ENCODE measurements at regions not wholly inside any gene's neighbourhood (a gene's known extent, or its start where the extent isn't known, plus 50 kb on each side); places are given as distances from the start of the nearest gene placed in this dataset.

DNA sequence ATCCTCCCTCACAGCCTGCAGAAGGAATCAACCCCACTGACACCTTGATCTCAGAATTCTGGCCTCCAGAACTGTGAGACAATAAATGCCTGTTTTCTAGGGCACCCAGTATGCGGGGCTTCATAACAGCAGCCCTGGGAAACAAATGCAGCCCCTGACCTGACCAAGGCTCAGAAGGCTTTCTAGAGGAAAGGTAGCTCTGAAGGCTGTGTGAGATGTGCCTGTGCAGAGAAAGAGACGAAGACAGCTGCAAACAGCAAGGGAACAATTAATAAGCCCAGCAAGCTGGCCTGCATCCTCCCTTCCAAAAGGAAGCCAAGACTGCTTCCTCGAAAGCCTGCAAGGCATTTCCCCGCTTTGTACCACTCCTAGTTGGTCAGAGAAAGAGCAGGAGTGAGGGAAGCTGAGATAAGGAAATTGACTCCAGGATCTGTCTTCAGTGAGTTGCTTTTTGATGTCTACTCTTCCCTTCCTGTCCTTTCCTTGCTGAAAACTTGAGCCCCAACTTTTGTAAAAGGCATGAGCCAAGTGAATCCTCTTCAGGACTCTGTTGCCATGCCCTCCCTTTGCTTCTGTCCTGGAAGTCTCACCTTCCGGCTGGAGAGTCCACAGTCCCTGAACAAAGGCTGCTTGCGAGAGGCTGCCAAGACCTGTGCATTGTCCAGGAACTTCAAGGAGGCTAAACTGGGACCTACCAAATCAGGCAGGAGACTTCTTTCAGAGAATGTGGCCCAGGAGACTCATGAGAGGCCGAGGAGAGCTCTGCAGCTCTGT lies 71.2 kb upstream of the ARID5B start:
- Histone ChIP-seq H3K18ac (ENCODE audit: insufficient read length, low read depth, low read length) (no peak overlapping the region), H4K91ac (ENCODE audit: insufficient read length, low read depth, low read length) (no peak overlapping the region), H3K14ac (ENCODE audit: insufficient read depth, low read length) (no peak overlapping the region; the same call in 1 of the 2 replicates), H3K27me3 (ENCODE audit: insufficient read depth, low read length) (no peaks in the 10 kb centered on the region), H3K23me2 (ENCODE audit: insufficient read length, low read depth, low read length, poor library complexity, severe bottlenecking) (no peaks in the 10 kb centered on the region), H2BK120ac (ENCODE audit: low read depth, low read length, poor library complexity, severe bottlenecking) (no peak overlapping the region), H4K5ac (ENCODE audit: insufficient read length, low read depth, low read length) (no peak overlapping the region), H2AK5ac (ENCODE audit: insufficient read length, low read length) (no peak overlapping the region), H3K79me2 (ENCODE audit: insufficient read depth, low read length) (no peaks in the 10 kb centered on the region), H3K4me1 (ENCODE audit: insufficient read depth, low read length) (no peaks in the 10 kb centered on the region), H3K23ac (ENCODE audit: insufficient read length, low read depth, low read length) (no peak overlapping the region), H2BK15ac (ENCODE audit: low read depth, low read length) (no peak overlapping the region), H3K9ac (ENCODE audit: extremely low read depth, insufficient read length, low read length) (no peak overlapping the region), H2BK12ac (ENCODE audit: insufficient read length, low read depth, low read length) (no peak overlapping the region), H2BK5ac (ENCODE audit: insufficient read length, low read length) (no peak overlapping the region), H3T11ph (ENCODE audit: low read length) (no peak overlapping the region), H2AFZ (ENCODE audit: low read length) (no peak overlapping the region), H3K4ac (ENCODE audit: low read depth, low read length) (no peak overlapping the region), H4K20me1 (ENCODE audit: control insufficient read depth, insufficient read depth, insufficient read length) (no peaks in the 10 kb centered on the region), H3K27ac (ENCODE audit: insufficient read length, low read depth, low read length) (no peak overlapping the region), H3K79me1 (ENCODE audit: insufficient read depth, low read depth, low read length, poor library complexity, severe bottlenecking) (no peaks in the 10 kb centered on the region), H4K8ac (replicated peaks; ENCODE audit: insufficient read length, low read depth, low read length) (no peak overlapping the region), H3K4me2 (ENCODE audit: insufficient read depth, insufficient read length, low read length) (no peak overlapping the region), H3K56ac (ENCODE audit: insufficient read length, low read depth, low read length) (no peak overlapping the region), H3K9me3 (ENCODE audit: control insufficient read depth, low read depth, low read length) (no peaks in the 10 kb centered on the region), H2BK20ac (ENCODE audit: low read depth, low read length, poor library complexity, severe bottlenecking) (no peak overlapping the region)
- H3K9me3 Mint-ChIP-seq = no peaks in the 10 kb centered on the region; a peak in 1 of 5 replicates
- TF ChIP-seq, protein P1, sequence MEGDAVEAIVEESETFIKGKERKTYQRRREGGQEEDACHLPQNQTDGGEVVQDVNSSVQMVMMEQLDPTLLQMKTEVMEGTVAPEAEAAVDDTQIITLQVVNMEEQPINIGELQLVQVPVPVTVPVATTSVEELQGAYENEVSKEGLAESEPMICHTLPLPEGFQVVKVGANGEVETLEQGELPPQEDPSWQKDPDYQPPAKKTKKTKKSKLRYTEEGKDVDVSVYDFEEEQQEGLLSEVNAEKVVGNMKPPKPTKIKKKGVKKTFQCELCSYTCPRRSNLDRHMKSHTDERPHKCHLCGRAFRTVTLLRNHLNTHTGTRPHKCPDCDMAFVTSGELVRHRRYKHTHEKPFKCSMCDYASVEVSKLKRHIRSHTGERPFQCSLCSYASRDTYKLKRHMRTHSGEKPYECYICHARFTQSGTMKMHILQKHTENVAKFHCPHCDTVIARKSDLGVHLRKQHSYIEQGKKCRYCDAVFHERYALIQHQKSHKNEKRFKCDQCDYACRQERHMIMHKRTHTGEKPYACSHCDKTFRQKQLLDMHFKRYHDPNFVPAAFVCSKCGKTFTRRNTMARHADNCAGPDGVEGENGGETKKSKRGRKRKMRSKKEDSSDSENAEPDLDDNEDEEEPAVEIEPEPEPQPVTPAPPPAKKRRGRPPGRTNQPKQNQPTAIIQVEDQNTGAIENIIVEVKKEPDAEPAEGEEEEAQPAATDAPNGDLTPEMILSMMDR (conservative IDR thresholded peaks at IDR 0.05) = no peak
- H3K27me3 Mint-ChIP-seq (ENCODE audit: low read depth) = no peaks in the 10 kb centered on the region
- no peaks in the 10 kb centered on the region for H3K36me3 Mint-ChIP-seq (ENCODE audit: insufficient read depth in 1 of 3, low read depth in 3 of 3)
- peaks cover 0 to 4% of the 10 kb centered on the region in 2 experiments; a peak in 1 of 4 replicates for H3K4me1 Mint-ChIP-seq
- no peak for DNase-seq
- H3K4me3 Mint-ChIP-seq = no peak overlapping the region
- H3K27ac Mint-ChIP-seq = no peak overlapping the region
- WGBS (ENCODE audit: extremely low coverage, insufficient read length, low lambda C conversion rate) = no CpG with 5 or more reads among the region's 7 CpGs
